Embryonic facial prominence (tissue), 1 donor: ENCODE measurements at regions not wholly inside any gene's neighbourhood (a gene's known extent, or its start where the extent isn't known, plus 50 kb on each side); places are given as distances from the start of the nearest gene placed in this dataset.

ENCODE experiments used
- DNase-seq: peaks from one replicate; pipeline ENCODE4 v3.0.0-alpha.2; 2016; ENCODE audit errors: extremely low spot score

DNA sequence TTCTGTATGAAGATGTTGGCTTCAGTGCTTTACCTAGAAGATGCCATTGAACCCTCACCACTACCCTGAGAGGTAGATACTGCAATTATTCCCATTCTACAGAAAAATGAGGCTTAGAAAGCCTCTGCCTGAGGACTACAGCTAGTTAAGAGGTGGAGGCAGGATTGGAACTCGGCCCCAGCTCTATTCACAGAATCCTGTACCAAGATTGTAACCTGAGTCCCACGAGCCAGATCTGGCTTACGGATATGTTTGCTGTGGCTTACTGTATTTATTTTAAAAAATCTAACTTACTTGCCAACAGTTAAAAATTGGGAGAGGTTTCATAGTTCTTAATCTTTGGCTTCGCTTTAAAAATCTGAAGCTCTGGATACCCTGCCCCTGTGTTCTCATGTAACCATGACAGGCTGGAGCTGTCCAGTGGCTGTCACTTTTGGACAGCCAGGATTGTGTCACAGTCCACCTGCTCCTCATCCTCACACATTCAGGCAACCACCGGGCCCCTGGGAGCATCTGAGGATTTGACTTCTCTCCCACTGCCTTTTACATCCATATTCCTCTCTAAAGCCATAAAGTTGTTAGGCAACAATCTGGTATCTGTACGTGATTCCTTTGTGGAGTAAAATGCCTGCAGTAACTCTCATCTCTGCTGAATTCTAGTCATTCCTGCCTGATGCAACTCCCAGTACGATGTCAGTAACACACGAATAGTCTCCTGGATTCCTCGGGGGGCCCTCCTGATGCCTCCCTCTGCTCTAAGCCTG, 160.8 kb upstream of the SERP2 start:
- DNase-seq: no peak

DNA sequence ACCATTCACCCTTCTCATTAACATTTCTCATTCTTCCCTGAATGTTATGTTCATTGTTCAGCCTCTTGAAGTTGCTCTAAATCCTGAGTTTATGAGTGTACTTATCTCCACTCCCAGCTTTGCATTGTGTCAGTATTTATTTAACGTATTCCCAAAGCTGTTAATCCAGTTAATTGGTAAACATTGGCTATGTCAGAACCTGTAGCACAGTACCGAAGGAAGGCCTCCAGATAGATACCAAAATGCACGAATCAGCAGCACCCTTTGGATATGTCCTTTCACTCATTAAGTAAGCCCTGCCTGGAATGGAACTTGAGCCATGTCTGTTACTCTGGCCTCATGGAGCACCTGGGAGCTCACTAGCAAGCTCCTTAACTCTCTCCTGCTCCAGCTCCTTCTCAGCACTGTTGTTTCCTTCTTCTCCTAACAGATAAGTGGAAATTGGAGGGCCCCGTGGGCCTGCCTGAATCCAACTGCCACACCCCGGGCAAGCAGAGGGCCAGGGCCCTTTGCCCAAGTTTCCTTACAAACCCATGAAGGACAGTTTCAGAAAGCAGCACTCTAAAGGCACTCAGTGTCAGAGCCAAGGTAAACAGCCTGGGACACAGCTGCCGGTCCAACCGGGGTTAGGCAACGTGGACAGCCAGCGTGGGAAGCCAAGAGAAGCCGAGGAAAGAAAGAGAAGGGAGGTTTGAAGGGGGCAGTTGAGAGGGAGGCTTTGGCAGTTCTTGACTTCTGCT, 155.0 kb upstream of the SERP2 start:
- no peak for DNase-seq

DNA sequence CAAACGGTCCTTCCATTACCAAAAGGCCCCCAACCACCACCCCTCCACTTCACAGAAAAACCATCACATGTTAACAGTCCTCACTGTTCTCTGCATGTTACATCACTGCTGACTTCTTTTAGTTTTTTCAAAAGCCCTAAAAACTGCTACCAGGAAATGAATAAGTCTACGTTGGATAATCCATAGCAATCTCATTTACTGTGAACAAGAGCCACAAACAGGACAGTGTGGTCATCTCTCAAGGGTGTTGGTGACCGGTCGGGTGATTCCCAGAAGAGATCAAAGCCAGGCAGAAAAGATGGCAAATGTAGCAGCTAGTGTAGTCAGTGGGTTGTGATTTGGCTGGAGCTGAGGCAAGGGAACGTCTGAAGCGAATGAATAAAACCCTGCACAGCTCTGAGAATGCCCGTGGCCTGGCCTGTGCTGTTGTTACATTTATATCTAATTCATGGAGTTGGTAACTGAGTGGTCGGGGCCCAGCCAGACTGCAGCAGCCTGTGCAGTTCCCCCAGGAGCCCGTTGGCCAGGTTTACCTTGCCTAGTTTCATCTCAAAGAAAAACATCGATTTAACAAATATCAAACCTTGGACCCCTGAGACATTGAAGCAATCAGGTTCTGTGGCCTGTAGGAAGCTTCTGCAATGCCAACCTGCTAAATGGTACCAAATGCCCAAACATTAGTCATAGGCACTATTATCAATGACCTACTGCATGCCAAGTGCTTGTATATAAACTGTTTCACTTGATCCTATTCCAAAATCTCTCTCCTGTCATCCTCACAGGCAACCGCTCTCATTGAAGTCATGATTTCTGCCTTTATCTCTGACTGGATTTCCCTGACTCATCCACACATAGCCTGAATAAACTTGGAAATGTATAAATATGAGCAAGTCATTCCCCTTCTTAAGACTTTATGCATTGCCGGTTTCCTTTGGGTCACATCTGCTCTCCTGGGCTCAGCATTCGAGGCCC, 153.8 kb upstream of the SERP2 start:
- no peak for DNase-seq

DNA sequence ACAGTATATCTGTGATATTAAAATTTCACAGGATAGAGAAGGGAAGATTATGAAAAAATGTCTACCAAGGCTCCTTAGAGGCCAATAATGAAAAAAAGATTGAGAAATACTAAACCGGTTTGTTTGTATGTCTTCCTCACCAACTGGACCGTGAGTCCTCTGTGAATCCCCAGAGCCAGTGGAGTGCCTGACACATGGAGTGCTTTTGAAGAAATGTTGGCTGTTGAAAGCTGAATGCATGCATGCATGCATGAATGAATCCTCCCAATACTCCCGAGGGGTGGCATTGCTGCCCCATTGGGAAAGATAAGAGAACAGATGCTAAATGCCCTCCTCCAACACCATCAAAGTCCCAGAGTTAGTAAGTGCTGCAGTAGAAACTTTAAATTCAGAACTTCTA, 152.7 kb upstream of the SERP2 start:
- DNase-seq: no peak

DNA sequence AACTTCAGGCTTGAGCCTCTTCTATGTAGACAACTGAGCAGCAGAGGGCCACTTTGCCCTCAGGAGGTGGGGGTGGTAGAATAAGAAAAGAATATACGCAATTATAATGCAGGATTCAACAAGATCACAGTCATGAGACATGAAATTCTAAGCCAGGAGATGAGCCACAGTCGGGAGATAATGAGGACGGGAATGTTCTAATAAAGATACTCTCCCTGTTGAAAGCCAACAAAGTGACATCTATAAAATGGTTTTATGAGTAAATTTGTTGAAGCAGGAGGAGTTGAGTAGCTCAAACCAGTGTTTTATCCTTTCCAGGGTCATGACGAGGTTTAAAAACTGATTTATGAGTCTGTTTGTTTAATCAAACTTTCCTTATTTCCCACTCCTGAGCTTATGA, 152.0 kb upstream of the SERP2 start:
- no peak for DNase-seq

DNA sequence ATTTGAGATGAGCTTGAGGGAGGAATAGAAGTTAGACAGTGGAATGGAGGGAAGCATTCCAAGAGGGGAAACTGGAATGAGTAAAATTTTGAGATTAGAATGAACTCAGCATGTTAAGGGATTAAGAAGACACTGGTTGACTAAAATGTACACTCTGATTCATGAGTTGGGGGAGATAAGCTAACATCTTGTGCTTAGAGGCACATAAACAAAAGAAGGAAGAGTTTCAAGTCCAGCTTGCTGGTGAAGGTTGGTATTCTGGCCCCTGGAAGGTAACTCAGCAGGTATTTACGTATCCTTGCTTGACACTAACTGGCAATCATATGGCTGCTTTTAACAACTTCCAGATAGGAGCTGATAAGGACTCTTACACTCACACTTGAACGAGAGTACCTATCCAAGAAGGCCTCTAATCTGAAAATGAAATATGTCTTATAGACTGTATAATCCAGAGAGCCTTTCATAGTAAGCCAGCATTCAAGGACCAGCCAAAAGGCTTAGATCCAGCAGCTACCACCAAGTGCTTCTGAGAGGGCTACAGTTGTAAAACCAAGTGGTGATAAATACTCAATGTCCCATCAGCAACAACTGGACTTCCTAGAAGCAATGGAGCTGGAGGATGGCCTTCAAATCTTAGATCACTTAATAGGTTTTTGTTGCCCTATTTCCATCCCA, 149.7 kb upstream of the SERP2 start:
- no peak for DNase-seq

DNA sequence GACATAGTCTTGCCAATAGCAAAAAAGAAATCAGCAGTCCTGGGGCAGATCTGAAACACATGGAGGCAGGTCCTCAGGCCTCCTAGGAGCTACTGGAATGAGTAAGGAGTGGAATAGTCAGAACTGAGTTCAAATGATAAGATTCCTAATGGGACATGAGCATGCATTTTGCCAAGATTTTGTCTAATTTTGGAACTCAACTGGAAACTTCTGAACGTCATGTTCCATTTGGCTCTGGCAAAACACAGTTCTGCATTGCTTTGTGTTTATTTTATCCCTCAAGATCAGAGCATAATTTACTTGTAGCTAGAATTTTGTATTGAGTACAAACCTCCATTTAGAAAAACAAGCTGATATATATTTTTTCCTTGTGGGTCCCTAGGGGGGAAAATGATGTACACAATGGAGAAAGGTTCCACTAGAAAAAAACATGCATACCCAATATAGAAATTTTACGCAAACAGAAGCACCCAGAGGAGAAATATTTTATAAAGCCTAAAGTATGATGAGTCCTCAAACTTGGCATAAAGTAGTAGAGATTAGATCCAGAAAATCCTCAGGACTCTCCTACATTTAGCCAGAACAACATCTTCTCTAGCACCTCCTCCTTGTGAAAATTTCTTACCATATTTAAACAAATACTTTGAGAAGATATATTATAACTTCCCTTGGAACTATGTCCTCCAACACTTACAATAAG, 149.0 kb upstream of the SERP2 start:
- no peak for DNase-seq

DNA sequence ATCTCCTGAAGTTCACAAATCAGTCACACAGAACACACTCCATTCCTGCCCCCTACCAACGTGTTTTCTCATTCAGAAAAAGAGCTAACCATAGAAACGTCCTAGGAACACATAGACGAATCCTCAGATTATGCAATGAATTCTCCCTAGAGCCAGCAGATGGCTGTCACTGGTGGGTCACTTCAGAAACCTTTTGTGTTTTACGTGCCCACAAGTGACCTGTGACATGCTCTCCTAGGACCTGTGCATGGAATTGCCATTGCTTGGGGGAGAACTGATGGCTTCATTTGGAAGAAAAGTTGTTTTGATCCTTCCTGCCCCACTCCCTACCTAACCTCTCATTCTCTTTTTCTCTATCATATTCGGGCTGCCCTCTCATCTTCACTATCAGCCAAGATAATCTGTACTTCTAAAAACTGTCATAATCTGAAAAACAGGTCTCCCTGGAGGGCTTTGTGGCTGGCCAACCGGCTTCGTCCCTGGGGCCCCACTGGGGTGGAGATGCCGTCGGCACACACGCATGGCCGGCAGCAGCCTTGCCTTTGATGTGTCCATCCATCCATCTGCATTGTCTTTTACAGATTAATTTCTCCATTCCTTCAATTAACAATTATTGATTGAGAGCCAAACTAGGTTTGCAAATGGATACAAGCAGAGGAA, 144.1 kb upstream of the SERP2 start:
- DNase-seq: no peak

DNA sequence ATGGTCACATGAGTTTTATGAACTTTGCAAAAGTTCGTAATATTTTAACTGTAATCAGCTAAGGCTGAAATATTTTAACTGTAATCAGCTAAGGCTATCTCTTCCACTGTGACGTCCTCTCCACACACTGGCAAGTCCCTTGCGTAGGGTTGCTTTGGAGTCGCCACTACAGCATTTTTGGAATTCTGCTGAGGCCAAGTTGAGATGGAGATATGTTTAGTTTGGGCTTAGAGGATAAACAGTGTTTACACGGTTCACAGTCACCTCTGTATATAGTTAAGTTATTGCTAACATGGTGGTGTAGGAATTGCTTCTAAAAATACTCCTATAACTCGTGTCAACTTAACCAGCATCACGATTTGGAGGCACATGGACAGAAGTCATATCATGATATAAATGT, 143.6 kb upstream of the SERP2 start:
- DNase-seq: no peak

DNA sequence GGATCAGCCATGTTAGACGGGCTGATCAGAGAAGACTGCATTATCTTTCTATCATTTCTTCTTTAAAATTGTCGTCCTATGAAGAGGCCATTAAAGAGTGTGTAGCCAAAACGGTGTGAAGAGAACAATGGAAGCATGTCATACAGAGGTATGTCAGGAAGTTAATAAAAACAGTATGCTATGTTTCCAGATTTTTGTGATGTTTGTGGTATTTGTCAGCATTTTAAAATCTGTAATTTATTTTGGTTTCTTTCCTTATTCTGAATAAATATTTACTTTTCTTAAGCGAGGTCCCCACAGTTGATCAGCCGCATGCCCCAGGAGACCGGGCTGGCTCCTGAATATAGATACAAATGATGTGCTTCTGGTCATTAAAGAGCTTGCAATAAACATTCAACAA, 142.9 kb upstream of the SERP2 start:
- no peak for DNase-seq

DNA sequence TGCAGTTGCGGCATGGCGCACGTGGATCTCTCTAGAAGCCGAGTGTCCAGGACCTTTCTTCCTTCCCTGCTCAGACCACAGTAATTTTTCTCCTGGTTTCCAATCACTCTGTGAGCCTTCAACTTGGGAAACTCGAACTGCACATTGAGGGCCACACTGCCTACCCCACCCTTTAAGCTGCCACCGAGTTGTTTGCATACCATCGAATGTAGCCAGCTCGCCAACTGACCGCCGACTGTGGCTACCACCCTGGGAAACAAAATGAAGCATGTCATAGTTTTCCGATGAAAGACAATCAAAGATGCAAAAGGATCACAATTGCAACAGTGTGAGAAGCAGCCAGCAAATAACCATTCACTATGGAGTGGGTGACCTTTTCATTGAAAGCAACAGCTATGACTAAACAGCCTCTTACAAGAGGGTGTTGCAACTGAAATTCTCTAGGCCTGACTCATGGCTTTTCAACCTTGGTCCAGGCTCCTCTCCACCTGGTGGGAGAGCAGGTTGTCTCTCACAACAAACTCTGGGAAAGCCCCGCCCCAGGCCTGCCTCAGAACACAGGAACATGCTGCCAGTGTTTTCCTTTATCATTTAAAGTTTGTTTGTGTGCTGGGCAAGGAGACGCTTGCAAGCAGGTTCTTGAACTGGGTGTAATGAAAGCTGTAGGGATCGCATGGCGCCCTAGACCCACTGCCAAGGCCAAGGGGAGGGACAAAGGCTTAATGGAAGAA, 141.7 kb upstream of the SERP2 start:
- no peak for DNase-seq

DNA sequence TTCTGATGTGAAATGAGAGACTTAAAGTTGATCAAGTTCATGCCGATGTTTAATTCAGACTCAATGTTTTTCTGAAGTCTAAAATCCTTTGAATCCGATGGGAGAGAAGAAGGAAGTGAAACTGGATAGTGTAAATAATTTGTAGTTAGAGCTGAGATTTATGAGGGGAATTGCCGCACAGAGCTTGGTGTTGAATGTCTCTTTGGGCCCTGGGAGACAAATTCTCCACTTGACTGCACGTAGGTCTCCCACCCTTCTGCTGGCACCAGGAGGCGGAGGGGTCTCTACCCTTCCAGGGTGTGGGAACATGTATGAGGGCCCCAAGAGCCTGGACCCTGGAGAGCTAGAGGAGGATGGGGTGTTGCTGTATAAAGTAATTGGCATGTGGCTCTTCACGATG, 140.8 kb upstream of the SERP2 start:
- DNase-seq: no peak

DNA sequence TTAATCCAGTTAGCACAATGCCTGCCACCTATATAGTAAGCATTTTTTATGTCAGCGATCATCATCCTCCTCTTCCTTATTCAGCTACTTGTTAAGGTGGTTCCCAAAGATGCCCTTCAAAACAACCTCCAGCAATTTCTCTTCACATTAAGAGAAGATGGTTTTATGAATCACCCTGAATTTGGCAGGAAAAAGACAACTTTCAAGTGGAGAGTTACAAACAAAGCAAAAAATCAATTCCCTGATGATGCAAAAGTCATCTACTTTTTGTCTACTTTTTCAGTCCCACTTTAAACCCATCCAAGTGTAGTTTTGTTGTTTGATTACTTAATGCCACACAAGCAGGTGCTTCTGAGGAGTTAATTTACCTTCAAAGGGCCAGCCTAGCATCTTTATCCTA, 139.1 kb upstream of the SERP2 start:
- no peak for DNase-seq

DNA sequence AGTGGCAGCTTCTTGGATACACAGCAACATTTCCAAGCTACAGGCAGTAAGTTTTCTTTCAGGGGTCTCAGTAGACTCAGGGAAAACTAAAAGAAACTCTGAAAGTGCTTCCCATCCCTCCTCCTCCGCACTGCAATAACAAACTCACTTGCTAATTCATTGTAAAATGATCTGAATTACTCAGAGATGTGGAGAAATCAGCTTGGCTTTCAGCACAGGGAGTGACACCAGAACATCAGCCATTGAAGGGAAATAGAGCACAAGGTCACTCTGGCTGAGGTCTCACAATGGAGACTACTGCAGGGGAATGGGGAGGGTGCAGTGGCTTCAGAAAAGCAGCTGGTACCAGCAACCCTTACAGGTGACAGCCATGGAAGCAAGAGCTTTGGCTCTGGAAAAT, 137.3 kb upstream of the SERP2 start:
- DNase-seq: no peak

DNA sequence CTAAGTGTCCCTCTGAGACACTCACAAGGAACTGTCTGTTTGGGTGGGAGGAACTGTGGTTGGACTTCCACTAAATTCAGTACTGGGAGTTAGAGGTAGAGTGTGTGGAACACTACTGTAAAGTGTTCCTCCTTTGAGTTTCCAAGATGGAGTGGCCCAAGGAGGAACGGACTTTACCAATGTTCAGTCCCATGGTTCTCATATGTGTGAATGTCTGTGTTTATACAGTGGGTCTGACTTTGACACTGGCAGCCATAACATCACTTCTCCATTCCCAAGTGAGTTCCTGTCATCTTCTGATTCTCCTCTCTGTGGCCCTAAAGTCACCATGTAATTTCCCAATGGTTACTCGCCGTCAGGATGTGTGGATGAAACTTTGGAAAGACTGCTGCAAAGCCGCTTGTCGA, 136.8 kb upstream of the SERP2 start:
- no peak for DNase-seq

DNA sequence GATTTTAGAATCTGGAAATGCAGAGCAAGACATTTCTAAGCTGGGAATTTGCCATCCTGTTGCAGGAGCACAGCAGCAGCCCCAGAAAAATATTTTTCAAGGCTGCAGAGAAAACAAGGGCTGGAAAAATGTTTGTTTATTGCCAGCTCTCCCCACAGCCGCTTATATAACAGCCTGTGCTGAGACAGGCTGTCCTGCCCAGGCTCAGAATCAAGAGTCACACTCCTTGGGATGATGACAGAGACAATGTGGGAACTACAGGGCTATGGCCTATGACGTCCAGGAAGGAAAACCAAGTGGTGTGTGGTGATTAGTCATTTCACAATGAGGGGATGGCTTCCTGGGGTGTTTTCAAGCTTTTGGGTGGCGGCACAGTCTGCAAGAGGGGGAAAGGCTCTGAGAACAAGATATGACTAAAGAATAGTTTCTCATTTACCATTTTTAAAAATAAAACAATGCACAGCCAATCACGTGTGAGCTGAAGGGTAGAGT, 136.3 kb upstream of the SERP2 start:
- no peak for DNase-seq

DNA sequence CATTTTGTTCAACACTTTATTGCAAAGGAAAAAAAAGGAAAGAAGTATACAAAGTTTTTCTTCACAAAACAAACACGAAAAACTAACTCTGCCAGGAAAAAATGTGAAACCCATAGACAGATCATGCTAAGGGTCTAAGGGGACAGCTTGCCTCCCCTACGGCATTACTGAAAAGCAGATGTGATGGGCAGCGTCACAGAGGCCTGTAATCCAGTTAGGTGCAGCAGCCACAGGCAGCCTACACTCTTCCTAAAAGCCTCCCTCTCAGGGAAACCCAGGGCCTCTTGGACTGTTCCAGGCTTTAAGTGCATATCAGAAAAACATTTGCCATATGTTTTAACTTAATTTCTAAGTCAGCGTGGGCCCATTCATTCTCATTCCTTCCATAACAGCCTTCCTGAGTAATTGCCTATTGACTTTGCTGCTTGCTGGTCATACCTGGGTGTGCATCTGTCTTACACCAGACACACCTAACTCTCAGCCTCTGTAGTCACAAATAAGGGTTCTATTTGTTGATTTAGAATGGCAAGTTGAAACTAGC, 135.7 kb upstream of the SERP2 start:
- peak; percentile 82 for DNase-seq

DNA sequence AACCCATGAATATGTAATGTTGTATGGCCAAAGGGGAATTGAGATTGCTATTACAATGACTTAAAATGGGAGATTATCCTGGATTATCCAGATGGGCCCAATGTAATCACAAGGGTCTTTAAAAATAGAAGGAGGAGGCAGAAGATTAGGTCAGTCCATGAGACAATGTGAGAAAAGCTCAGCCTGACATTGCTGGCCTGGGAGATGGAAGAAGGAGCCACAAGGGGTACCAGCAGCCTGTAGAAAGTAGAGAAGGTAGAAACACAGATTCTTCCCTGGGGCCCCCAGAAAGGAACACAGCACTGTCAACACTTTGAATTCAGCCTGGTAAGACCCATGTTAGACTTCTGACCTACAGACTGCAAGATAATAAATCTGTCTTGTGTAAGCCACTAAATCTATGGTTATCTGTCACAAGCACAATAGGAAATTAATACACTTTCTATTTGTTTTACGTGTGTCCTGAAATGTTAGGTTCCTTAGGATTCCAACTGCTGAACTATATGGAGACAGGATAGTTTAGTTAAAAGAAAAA, 132.9 kb upstream of the SERP2 start:
- no peak for DNase-seq

DNA sequence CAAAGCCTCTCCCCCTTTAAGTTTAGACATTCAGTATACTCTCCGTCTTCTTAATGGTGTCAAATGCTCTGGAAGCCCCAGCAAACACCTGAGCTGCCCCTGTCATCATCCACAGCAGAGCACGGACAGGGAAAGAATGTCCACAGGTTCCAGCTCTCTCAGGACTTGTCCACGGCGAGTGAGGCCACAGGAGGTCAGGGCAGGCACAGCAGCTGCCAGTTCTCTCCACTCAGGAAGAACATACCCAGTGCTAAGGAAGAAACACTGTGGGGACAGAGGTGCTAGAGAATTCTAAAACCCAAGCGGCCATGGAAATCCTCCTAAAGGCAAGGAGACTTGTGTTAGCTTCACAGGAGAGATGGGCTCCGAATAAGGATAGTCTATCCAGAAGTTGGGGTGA, 132.0 kb upstream of the SERP2 start:
- no peak for DNase-seq
